SK-N-MC (cell line): ENCODE measurements at regions not wholly inside any gene's neighbourhood (a gene's known extent, or its start where the extent isn't known, plus 50 kb on each side); places are given as distances from the start of the nearest gene placed in this dataset.

Experiments used
- DNase-seq: peaks from one replicate; pipeline ENCODE4 v3.0.0-alpha.2; 2011; ENCODE audit warnings: low read depth, low spot score
- H3K27ac ChIP-seq: fragments of 200-600 bp; sonication (generic); 2 replicates; pipeline ENCODE4 v1.5.1; 2016; ENCODE audit warnings: mixed run types
- H3K36me3 ChIP-seq: fragments of 200-600 bp; sonication (generic); 2 replicates; pipeline ENCODE4 v1.6.1; 2017; ENCODE audit warnings: antibody characterized with exemption, low read length, mixed read lengths; ENCODE audit not compliant: insufficient read depth
- H3K4me3 ChIP-seq: fragments of 200-600 bp; sonication (generic); 2 replicates; pipeline ENCODE4 v1.5.1; 2016
- H3K9ac ChIP-seq: fragments of 200-600 bp; sonication (generic); 2 replicates; pipeline ENCODE4 v1.8.0; 2017; ENCODE audit warnings: mixed run types, mixed read lengths; ENCODE audit not compliant: insufficient read length
- H3K9me3 ChIP-seq: fragments of 200-600 bp; sonication (generic); 2 replicates; pipeline ENCODE4 v1.6.1; 2017; ENCODE audit warnings: low read depth, mild to moderate bottlenecking, antibody characterized with exemption, low read length, moderate library complexity, mixed read lengths
- EZH2 ChIP-seq: fragments of 200-600 bp; sonication (generic); IDR thresholded peaks from one replicate; pipeline ENCODE4 v1.6.1; 2017; ENCODE audit warnings: antibody characterized with exemption
- FOXP2 ChIP-seq: optimal IDR thresholded peaks from 2 replicates; pipeline ENCODE3; 2011; ENCODE audit warnings: mild to moderate bottlenecking, moderate library complexity; ENCODE audit not compliant: insufficient read depth; ENCODE audit errors: extremely low read length, control extremely low read depth
- POLR2AphosphoS5 ChIP-seq: IDR thresholded peaks from 2 replicates; pipeline ENCODE4 v1.6.1; 2012; ENCODE audit warnings: mild to moderate bottlenecking, low read depth, low read length, borderline replicate concordance

DNA sequence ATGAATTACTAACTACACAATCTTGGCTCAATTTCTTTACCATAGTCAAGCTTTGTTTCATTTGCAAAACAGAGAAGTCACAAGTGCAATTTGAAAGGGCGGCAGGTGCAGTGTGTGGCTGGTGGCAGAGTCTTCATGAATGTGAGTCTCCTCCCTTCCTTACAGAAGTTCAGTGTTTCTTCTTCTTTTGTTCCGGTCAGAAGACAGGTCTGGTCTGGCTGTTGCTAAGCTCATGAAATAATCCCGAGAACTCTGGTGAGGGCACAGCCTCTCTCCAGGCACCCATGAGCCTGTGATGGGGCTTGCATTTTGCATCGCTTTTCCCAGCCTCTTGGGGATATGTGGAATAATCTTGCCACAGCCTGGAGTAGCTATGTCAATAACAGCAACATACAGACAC lies 824.8 kb upstream of the SALL3 start:
- H3K36me3 ChIP-seq, result no peaks in the 10 kb centered on the region
- TF ChIP-seq POLR2AphosphoS5 (no peak), EZH2 (no peak), FOXP2 (no peak)

DNA sequence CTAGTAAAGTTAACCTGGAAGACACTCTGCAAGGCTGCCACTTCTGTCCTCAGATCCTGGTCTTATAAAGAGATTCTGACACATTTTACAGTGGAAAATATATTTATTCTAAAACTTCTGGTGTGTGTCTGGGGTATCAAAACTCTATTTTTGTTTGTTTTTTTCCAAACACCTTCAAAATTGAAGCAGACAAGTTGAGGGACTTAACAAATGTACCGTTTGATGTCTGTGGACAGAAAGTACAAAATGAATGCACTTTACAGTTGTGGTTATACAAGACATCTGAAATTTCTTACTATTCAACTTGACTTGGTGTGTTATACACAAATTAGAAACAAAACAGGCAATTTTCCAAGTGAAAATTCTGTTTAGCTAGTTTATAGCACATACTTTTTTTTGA lies 823.2 kb upstream of the SALL3 start:
- no peak for TF ChIP-seq FOXP2
- TF ChIP-seq EZH2, result no peak
- TF ChIP-seq POLR2AphosphoS5, result no peak
- Histone ChIP-seq H3K9ac (no peak overlapping the region), H3K4me3 (no peak overlapping the region), H3K9me3 (no peaks in the 10 kb centered on the region), H3K27ac (no peak overlapping the region), H3K36me3 (no peaks in the 10 kb centered on the region)
- DNase-seq, result no peak

More for the DNA sequence above, 824.8 kb upstream of the SALL3 start:
- no peak for DNase-seq
- H3K9ac ChIP-seq, result no peak overlapping the region
- no peaks in the 10 kb centered on the region for H3K9me3 ChIP-seq
- H3K27ac ChIP-seq, result no peak overlapping the region
- no peak overlapping the region for H3K4me3 ChIP-seq

DNA sequence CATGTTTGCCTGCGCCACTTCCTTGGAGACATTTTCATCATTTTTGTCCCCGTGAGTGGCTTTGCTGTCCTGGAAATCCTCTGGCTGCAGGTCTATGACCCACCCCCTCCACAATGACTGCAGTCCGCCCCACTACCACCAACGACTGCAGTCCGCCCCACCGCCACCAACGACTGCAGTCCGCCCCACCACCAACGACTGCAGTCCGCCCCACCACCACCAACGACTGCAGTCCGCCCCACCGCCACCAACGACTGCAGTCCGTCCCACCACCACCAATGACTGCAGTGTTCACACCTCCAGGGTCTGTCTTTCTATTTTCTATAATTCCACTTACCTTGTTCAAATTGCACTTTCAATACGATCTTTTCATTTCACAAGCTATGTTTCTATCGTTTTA lies 820.7 kb upstream of the SALL3 start:
- DNase-seq, result no peak
- Histone ChIP-seq H3K27ac (no peak overlapping the region), H3K9me3 (no peaks in the 10 kb centered on the region), H3K36me3 (no peaks in the 10 kb centered on the region), H3K4me3 (no peak overlapping the region), H3K9ac (no peak overlapping the region)
- TF ChIP-seq FOXP2 (no peak), POLR2AphosphoS5 (no peak), EZH2 (no peak)

DNA sequence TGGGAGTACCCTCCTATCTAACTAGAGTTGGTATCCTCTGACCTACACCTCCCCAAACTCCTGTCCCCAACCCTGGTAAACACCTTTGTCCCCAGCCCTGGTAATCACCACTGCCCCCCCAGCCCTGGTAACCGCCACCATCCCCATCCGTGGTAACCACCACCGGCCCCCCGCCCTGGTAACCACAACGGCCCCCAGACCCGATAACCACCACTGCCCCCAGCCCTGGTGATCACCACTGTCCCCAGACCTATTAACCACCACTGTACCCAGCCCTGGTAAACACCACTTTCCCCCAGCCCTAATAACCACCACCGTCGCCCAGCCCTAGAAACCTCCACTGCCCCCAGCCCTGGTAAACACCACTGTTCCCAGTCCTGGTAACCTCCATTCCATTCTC lies 820.2 kb upstream of the SALL3 start:
- H3K9me3 ChIP-seq, result no peaks in the 10 kb centered on the region
- H3K4me3 ChIP-seq, result no peak overlapping the region
- no peak overlapping the region for H3K27ac ChIP-seq
- TF ChIP-seq POLR2AphosphoS5, result no peak
- TF ChIP-seq EZH2, result no peak
- no peak for TF ChIP-seq FOXP2
- no peak for DNase-seq
- H3K36me3 ChIP-seq, result no peaks in the 10 kb centered on the region
- no peak overlapping the region for H3K9ac ChIP-seq

DNA sequence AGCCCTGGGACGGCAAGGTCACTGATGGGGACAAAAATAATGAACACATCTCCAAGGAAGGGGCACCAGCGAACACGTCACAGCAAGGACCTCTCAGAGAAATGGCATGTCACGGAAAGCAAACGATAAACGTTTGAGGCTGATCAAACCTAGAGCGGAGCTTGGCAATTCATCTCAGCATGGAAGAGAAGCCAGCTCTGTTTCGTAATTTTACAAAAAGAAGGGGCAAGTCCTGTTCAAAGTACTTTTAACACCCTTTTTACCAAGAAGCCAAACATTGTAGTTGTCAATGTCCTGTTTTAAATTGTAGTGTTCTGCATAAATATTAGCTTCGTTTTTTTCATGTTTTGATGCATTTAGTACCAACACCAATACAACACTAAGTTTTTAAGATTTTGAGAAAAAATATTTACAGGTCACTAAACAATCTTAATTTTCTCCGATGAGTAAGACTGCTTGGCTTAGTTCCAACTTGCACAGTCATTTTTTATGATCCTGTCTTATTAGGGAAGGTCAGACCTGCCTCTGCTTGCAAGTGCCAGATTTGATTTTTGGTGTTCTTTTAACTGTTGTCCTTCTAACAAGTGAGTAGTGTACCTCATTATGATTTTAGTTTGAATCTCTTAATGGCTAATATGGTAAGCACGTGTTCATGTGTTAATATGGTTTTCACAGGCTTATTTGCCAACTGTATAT lies 818.5 kb upstream of the SALL3 start:
- TF ChIP-seq POLR2AphosphoS5 (no peak), FOXP2 (no peak), EZH2 (no peak)
- DNase-seq, result no peak
- Histone ChIP-seq H3K27ac (no peak overlapping the region), H3K9me3 (no peaks in the 10 kb centered on the region), H3K9ac (no peak overlapping the region), H3K36me3 (no peaks in the 10 kb centered on the region), H3K4me3 (no peak overlapping the region)

DNA sequence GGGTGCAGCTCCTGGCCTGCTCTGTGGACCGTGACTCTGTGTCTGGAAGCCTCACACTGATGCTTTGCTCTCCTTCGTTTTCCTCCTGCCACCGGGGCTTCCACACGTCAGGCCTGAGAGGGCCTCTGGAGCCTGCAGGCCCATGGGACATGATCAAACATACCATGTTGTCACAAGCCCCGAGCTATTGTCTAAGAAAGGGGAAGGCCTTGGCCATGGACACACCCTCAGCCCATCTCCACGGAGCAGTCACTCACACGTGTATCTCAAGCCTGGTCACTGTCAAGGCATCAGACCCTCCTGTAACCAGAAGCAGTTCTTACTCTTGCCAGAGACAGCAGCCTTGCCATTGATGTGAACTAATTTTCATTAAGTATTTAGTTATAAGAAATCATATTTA lies 814.1 kb upstream of the SALL3 start:
- no peaks in the 10 kb centered on the region for H3K36me3 ChIP-seq
- no peak overlapping the region for H3K9ac ChIP-seq
- no peak for DNase-seq
- no peaks in the 10 kb centered on the region for H3K9me3 ChIP-seq
- no peak overlapping the region for H3K4me3 ChIP-seq
- TF ChIP-seq POLR2AphosphoS5 (no peak), EZH2 (no peak), FOXP2 (no peak)
- H3K27ac ChIP-seq, result no peak overlapping the region

DNA sequence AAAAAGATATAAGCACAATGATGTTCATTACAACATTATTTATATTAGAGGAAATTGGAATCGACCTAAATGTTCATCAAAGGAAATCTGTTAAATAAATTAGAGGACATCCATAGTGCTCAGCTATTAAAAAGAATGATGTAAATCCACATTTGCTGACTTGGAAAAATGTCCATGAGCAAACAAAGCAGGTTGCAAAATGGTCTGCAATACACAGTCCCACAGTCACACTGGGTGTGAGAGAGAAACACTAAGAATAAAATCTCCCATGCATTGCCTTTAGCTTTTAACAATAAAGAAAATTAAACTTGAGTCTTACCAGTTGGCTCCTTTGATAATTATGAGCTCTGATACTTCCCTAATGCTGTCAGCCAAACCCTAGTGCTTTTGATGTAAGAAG lies 811.1 kb upstream of the SALL3 start:
- no peak for TF ChIP-seq FOXP2
- Histone ChIP-seq H3K27ac (no peak overlapping the region), H3K4me3 (no peak overlapping the region), H3K9me3 (no peaks in the 10 kb centered on the region), H3K9ac (no peak overlapping the region), H3K36me3 (no peaks in the 10 kb centered on the region)
- DNase-seq, result no peak

DNA sequence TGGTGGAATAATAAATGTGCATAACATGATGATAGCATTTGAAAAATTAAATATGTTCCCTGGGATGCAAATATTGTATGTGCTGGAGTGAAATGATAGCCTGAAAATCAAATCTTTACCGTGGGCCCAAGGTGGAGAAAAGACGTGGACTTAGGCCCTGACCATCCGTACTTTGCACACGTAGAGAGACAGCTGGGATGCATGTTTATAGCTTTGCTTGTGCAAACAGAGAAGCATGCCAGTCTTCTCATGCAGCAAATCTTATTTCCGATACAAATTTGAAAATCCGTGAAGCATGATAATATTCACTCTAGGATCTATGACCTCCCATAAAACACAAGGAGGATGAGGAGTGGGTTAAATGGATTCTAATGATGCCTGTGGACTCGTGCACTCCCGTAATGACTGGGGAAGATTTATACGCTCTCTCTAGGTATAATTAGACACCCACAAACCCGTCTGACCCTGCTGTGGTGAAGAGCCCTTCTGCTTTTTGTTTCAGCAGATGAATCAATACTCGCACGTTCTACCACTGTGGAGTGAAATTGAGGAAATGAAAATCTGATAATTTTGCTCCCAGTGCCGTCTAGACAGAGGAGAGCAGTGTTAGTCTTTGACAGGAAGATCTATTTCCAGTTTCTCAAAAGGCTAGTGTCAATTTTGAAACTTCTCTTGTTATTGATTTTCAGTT lies 810.3 kb upstream of the SALL3 start:
- no peak overlapping the region for H3K9ac ChIP-seq
- H3K4me3 ChIP-seq, result no peak overlapping the region
- no peak overlapping the region for H3K27ac ChIP-seq
- no peak for DNase-seq
- no peaks in the 10 kb centered on the region for H3K9me3 ChIP-seq
- no peaks in the 10 kb centered on the region for H3K36me3 ChIP-seq
- TF ChIP-seq FOXP2, result no peak

DNA sequence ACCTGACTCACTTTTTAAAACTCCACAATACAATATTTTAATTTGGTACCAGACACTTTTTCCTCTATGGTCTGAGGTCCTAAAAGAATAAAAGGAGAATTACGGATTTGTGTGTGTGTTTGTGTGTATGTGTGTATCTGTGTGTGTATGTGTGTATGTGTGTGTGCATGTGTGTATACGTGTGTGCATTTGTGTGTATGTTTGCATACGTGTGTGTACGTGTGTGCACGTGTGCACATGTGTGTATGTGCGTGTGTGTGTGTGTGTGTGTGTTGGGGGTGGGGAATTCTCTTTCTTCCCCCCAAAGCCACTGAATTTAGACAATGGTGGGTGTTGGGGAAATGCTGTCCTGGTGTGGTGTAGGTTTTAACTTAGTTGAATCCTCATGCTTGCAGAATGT lies 807.7 kb upstream of the SALL3 start:
- H3K27ac ChIP-seq, result no peak overlapping the region
- TF ChIP-seq EZH2 (no peak), POLR2AphosphoS5 (no peak), FOXP2 (no peak)

More for the DNA sequence above, 807.7 kb upstream of the SALL3 start:
- Histone ChIP-seq H3K4me3 (no peak overlapping the region), H3K9me3 (no peaks in the 10 kb centered on the region), H3K9ac (no peak overlapping the region), H3K36me3 (no peaks in the 10 kb centered on the region)
- no peak for DNase-seq
